H1 (cell line): ENCODE measurements at regions not wholly inside any gene's neighbourhood (a gene's known extent, or its start where the extent isn't known, plus 50 kb on each side); places are given as distances from the start of the nearest gene placed in this dataset.

Experiments used
- ASH2L ChIP-seq: fragments of 200-600, 300-600 bp; sonication (generic); IDR thresholded peaks from one replicate; pipeline ENCODE4 v1.7.1; 2017; ENCODE audit warnings: low read length
- BRCA1 ChIP-seq: IDR thresholded peaks from 2 replicates; pipeline ENCODE4 v1.6.1; 2012; ENCODE audit warnings: low read depth, low read length, improper control_type of control experiment
- CBX5 ChIP-seq: fragments of 300-800, 300-1000 bp; sonication (generic); IDR thresholded peaks from 2 replicates; pipeline ENCODE4 v1.7.1; 2016; ENCODE audit warnings: antibody characterized with exemption, low read length, low read depth
- FOSL1 ChIP-seq: IDR thresholded peaks from 2 replicates; pipeline ENCODE4 v1.6.1; 2011; ENCODE audit warnings: mild to moderate bottlenecking, low read depth, low read length, moderate library complexity; ENCODE audit not compliant: insufficient read depth
- HDAC6 ChIP-seq: IDR thresholded peaks from one replicate; pipeline ENCODE4 v1.7.1; 2012; ENCODE audit warnings: low read depth, mild to moderate bottlenecking, inconsistent platforms, low read length, moderate library complexity
- MAFK ChIP-seq: IDR thresholded peaks from 2 replicates; pipeline ENCODE4 v1.6.1; 2012; ENCODE audit warnings: low read depth, mild to moderate bottlenecking, improper control_type of control experiment, low read length
- POLR2AphosphoS5 ChIP-seq: IDR thresholded peaks from 2 replicates; pipeline ENCODE4 v1.6.1; 2011; ENCODE audit warnings: low read depth, low read length
- RAD21 ChIP-seq, 2 experiments: IDR thresholded peaks in 1 of 2; conservative IDR thresholded peaks in 1 of 2; 2 replicates each; pipeline ENCODE4 v1.6.1; 2011; ENCODE audit warnings: low read depth in 2 of 2, low read length in 2 of 2, improper control_type of control experiment in 1 of 2, inconsistent platforms in 1 of 2, mild to moderate bottlenecking in 1 of 2, moderate library complexity in 1 of 2
- RXRA ChIP-seq: IDR thresholded peaks from 2 replicates; pipeline ENCODE4 v1.6.1; 2011; ENCODE audit warnings: low read depth, mild to moderate bottlenecking, low read length, moderate library complexity; ENCODE audit not compliant: insufficient read depth
- TF ChIP-seq, protein P1 (sequence below), 3 experiments: IDR thresholded peaks; 1 replicate in 2 of 3; 2 replicates in 1 of 3; pipeline versions ENCODE4 v1.5.1 to v1.6.1; 2011; ENCODE audit warnings: low read length in 3 of 3, mild to moderate bottlenecking in 3 of 3, inconsistent platforms in 2 of 3, low read depth in 1 of 3, moderate library complexity in 1 of 3; ENCODE audit not compliant: insufficient read depth in 1 of 3; ENCODE audit errors: control extremely low read depth in 1 of 3

DNA sequence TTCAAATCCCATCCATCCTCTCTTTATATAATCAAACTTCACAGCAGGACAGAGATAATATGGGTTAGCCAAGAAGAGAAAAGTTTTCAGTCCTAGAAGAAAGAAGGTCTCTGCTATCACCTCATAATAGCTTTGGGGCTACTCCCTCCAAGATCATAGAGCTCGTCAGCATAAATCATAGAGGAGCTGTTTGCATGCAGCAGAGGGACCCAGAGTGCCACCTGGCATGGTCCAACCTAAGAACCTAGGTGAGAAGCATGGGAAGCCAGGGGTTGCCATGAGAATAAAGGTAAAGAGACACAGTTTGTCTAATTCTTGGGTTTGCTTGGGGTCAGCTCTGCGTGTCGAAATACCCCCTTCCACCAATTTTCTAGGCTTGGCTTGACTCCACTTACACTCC lies 87.1 kb upstream of the CYP1B1 start:
- TF ChIP-seq, protein P1, sequence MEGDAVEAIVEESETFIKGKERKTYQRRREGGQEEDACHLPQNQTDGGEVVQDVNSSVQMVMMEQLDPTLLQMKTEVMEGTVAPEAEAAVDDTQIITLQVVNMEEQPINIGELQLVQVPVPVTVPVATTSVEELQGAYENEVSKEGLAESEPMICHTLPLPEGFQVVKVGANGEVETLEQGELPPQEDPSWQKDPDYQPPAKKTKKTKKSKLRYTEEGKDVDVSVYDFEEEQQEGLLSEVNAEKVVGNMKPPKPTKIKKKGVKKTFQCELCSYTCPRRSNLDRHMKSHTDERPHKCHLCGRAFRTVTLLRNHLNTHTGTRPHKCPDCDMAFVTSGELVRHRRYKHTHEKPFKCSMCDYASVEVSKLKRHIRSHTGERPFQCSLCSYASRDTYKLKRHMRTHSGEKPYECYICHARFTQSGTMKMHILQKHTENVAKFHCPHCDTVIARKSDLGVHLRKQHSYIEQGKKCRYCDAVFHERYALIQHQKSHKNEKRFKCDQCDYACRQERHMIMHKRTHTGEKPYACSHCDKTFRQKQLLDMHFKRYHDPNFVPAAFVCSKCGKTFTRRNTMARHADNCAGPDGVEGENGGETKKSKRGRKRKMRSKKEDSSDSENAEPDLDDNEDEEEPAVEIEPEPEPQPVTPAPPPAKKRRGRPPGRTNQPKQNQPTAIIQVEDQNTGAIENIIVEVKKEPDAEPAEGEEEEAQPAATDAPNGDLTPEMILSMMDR (IDR thresholded peaks at IDR 0.05; ENCODE audit: control extremely low read depth in 1 of 3, insufficient read depth in 1 of 3, low read depth in 1 of 3, low read length in 3 of 3): no peak
- TF ChIP-seq RXRA (no peak), ASH2L (no peak), HDAC6 (no peak), POLR2AphosphoS5 (no peak), MAFK (no peak), FOSL1 (no peak), RAD21 (IDR thresholded peaks at IDR 0.05 in 1 of 2, conservative IDR thresholded peaks at IDR 0.05 in 1 of 2; ENCODE audit: low read depth in 2 of 2, low read length in 2 of 2) (no peak; a peak in 1 of 4 replicates), BRCA1 (no peak), CBX5 (no peak)
